Endometrial microvascular endothelial cells (primary cell): ENCODE measurements at regions not wholly inside any gene's neighbourhood (a gene's known extent, or its start where the extent isn't known, plus 50 kb on each side); places are given as distances from the start of the nearest gene placed in this dataset.

ENCODE experiments used
- in situ Hi-C: cut with HindIII; loops from 2 replicates; pipeline ENCODE4 v1.10.0; 2017; ENCODE audit warnings: low sequenced_read_pairs, low pct_unique_long_range_greater_than_20kb; ENCODE audit errors: inconsistent ontology term

DNA sequence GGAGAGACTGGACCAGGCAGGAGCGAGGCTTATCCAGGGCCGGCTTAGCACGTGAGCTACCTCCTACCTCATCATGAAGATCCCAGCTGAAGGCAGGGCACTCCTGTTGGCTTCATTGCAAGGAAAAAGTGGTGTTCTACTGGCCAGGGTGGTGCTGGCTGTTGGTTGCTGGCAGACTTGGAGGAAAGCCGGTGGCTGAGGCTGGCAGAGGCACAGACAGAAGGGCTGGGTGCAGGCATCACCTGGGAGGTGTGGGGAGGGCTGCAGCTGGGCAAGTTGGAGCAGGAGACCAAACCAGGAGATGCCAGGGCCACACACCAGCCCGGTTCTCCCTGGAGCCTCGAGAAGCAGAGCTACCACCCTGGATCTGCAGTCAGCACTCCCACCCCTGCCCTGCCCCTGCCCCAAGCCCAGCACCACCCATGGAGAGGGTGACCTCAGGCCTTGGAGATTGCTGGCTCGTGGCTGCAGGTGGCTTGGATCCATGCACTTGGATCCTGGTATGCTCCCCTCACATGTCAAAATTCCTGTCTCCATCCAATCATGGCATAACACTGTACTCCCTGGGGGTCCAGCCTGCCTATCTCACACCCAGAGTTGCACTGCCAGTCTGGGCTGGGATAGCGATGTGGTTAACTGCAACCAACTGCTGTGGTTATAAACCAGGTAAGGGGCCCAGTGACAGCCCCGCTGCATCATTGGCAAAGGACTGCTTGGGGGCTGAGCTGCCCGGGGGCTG lies 49.7 kb downstream of the GLI2 start:
- in situ Hi-C loops, result loop anchor here (10.0 kb wide), 1 partner anchor 129 kb away; no protein-coding TSS in a partner anchor

DNA sequence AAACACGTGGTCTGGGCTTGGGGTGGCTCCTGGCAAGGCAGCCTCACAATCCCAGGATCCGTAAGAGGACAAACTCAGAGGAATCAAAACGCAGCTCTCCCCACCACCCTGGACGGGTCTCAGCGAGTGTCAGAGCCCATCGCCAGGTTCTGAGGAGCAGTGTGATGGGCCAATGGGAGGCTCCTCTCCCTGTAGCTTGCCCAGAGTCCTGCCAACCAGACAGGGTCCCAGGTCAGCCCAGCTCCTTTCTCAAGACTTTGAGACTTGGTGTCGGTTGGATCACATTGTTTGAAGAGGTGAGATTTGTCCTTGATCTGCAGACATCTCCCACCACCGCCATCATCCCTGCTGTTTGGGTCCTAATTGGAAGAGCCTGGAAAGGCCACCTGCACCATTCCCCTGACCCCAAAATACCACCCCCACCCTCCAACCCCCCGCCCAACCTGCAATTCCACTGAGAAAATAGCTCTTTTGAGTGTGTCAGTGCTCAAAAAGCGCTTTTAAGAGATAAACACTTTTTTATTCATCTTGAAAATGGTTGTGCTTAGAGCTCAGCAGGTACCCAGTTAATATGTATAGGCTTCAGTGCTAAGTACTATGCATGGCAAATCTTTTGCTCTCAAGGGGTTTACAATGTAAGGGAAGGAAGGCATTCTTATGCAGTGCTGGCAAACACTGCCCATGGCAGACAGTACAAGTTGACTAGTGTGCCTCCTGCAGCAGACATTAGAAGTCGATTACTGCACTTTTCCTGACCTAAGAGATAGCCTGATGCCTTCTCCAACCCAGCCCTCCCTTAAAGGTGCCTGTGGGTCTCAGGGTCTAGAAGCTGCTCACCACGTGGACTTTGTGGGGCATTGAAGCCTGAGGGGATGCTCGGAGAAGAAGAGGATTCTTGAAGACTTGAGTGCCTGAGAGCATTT lies 50.6 kb downstream of the GLI2 start:
- in situ Hi-C loops, result loop anchor here (10.0 kb wide), 1 partner anchor 129 kb away; no protein-coding TSS in a partner anchor

DNA sequence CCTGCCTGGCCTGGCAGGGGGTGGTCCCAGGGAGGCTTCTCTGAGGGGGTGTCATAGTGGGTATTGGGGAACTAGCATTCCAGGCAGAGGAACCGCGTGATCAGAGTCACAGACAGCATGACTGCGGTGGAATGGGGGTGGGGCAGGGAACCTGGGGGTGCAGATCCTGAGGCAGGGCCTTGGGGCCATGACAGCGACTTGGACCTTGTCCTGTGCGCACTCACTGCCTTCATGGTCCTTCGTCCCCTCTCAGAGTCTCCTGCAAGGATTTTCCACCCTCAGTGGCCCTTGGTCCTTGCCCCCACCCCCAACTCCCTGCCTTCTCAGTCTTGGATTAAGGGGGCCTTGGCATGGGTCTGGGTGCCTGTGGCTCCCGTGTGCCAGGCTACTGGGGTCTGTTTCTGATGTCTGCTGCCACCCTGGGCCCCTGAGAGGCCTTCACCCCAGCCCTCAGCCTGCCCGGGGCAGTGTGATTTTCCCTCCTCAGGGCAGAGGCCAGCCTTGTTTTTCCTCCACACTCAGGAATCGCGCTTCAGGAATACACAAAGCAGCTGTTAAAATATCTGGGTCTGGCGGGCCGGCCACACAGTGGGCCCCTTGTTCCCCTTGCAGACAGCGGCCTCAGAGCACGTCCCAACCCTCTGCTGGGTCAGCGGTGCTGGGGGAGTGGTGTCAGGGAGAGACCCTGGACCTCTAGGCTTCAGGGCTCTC lies 51.6 kb downstream of the GLI2 start:
- in situ Hi-C loops, result loop anchor here (10.0 kb wide), 1 partner anchor 128 kb away; no protein-coding TSS in a partner anchor

DNA sequence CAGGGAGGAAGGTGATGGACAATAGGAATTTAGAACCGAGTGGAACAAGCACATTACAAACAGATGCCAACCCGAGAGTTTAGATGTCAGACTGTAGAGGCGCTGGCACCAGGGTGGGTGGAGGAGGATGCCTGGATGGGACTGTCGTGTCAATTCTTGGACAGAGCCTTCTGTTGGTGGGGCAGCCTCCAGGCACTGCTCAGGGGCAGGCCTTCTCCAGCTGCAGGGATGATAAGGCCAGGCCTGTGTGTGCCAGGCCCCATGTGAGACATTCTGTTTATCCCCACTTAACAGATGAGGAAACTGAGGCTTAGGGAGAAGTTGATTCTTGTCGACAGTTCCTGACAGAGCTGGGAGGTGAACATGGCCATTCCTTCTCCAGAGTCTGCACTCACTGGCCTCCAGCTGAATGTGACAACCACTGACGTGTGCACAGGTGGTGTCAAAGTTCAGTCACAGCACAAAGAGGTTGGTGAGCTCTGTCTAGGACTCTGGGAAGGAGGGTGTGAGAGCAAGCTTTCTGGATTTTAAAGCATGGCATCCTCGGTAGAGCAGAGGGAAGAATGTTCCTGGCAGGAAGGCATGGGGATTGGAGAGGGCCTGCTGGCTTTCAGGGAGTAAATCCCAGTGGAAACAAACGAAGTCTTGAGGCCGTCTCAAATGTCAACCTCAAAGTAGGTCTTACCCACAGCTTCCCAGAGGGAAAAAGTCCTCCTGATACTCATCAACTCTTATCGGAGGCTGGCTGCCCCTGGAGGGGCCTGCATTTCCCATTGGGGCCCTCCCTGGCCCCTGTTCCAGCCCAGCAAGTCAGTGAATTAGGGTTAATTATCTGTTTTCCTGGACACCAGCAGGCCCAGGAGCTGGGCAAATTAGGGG lies 52.4 kb downstream of the GLI2 start:
- in situ Hi-C loops, result loop anchor here (10.0 kb wide), 1 partner anchor 127 kb away; no protein-coding TSS in a partner anchor

DNA sequence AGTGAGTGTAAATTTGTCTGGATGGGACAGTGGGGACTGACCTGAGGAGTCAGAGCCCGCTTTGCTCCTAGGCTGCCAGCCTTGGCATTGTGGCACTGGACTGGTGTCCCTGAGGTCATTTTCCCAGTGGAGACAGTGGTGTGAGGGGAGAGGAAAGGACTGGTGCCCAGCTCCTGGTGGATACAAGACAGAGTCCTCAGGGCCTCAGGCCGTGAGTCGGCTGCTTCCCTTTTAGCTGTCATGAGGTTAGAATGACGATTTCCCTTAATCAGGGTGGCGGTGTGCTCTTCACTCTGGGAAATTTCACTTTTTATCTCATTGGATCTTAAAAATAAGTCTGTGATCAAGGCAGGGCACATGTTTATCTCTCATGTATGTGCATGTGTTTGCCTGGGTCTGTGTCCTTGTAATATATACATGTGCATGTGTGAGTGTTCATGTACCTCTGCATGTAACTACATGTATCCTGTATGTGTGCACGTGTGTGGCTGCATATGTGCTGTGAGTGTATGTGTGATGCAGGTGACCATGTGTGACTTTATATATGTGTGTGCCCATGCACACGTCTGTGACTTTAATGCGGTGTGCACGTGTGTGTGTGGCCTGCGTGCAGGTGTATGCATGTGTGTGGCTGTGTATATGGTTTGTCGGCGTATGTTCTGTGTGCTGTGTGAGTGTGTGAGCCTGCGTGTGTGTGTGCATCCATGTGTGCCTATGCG lies 55.7 kb downstream of the GLI2 start:
- in situ Hi-C loops, result no loop called here

DNA sequence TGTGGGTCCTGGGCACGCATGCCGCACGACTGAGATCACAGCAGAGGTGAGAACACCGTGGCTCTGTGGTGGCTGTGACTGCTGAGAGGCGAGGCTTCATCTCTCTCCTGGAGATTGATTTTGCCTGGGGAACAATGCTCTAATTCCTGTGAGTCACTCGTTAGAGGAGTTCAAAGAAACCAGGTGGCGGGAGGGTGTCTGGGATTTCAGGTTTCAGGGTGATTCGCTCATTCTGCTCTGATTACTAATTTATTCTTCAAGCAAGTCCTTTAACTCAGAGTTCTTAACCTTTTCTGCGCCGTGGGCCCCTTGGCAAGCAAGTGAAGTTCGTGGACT lies 56.3 kb downstream of the GLI2 start:
- in situ Hi-C loops, result no loop called here

DNA sequence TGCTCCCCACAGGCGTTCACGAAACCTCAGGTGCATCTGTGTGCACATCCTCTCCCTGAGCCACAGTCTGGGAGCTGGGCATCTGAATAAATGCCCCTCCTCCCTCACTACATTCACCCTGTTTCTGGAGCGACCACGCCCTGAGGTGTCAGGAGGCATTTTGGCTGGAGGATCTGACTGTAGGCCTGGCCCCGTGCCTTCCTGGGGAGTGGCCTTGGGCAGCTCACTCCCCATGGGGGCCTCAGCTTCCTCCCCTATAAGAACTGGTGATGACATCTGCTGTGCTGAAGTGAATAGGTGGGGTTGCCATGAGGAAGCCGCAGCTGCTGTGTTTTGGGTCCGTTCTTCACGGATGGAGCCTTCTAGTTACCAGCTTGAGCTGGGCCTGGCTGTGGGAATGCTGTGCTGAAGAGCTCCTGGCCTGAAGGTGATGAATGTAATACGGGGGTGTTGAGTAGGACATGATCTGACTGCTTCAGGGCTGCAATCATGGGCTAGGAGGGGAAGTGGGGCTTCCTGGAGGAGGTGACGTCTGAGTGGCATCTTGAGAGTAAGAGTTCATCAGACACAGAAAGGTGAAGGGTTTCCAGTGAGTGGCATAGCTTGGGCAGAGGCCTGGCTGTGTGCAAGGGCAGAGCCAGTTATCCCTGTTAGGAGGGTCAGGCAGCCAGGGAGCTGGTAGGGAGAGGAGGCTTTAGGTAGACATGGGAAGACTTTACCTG lies 58.2 kb downstream of the GLI2 start:
- in situ Hi-C loops, result no loop called here

DNA sequence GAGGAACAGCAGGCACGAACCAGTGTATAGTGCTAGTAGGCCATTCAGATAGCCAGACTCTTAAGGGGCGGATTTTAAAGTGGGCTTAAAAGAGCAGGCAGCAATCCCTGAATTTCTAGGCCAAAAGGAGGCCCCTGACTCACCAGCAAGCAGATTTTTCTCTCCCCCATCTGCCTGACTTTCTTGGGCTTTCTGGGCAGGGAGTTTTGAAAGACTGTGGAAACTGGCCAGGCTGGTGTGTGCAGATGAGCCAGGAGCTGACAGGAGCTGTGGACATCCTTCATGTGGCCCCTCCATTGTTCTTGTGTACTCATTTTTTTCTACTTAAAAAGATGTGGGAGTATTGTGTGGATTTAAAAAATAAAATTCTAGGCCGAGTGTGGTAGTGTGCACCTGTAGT lies 59.0 kb downstream of the GLI2 start:
- in situ Hi-C loops, result no loop called here

DNA sequence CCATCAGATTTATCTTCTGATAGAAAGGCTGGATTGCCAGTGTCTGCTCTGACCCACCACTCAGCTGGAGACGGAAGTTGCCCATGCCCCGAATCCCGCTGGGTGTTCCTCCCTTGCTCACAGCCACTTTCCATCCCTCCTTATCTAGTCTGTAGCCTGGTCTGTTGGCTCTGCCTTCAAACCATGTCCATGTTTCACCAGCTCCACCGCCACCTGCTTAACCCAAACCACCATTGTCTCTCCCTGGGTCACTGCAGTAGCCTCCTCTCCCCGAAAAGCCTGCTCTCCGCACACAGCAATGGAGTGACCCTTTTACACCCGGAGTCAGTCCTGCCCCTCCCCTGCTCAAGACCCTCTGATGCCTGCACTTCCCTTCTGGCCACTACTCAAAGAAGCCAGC lies 60.4 kb downstream of the GLI2 start:
- in situ Hi-C loops, result no loop called here

DNA sequence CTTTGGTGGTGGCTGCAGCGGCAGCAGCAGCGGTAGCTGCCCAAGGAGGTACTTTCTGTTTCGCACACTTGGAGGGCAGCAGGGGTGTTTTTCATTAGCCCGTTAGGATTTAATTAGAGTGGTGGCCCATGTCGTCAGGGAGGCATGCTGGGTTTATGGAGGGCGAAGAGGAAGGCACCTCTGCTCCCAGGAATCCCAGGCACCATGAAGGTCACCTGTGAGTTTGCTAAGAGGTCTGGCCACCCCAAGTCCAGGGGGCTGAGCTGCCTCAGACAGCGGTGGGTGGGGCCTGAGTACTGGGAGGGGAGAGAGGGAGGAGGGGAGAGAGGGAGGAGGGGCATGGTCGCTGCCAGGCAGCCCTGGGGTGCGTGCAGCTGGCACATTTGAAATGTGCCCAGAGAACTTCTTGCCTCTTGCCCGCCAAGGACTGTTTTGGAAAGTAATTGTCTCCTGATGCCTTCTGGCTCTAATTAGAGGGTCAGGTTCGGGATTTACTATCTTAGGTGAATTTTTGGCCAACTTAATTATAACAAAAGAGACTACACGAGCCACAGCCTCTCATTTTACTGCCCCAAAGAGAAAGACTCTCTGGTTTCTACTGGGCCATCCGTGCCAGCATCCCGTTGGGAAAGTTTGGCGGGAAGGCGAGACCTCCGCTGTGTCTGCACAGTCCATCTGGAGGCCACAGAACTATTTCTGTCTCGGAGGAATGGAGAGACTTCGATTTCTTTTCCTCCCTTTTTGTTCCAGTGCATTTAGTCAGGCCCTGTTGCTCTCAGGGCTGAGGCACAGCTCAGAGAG lies 62.0 kb downstream of the GLI2 start:
- in situ Hi-C loops, result no loop called here

DNA sequence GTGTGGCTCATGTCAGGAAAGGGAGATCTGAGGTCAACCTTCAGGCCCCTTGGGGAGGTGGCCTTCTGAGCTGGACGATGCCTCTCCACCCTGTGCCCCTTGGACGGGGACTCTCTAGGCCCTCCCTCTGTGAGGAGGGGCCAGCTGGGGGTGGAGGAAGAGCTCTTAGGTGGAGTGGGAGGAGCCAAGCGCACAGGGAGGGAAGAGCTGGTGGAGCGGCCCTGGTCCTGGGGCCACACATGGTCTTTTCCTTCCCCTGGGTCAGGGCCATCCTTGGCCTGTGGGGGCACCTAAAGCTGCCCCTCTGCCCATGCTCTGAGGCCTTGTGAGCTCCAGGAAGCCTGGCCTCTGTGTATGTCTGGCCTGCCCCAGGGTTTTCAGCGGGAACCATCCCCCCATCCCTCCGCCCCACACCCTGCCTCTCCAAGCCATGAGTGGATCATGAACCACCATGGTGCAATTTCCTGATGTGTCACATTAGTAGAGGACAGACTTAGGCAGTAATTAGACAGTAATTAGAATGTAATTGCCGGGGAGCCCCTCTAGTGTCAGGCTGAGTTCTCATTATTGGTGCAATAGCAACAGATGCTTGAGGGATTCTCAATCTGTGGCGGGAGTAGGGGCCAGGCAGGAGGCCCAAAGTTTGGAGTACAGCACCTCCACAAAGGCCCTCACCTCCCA lies 63.0 kb downstream of the GLI2 start:
- in situ Hi-C loops, result no loop called here

DNA sequence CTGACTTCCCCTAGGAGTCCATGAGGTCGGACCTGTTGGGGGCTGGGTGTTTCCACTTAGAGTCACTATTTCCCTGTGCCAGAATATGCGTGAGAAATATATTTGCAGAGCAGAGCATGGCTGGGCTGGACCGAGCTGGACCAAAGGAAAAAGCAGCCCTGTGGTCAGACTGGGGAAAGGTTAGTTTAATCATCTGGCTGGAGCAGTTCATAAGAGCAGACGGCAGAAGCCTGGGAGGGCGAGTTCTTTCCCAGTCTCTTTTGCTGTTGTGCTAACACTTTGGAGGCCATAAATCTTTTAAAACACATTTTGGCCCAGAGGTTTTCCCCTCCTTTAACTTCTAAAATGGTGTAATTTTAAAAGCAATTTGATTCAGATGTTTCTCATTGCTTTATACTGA lies 66.5 kb downstream of the GLI2 start:
- in situ Hi-C loops, result no loop called here

DNA sequence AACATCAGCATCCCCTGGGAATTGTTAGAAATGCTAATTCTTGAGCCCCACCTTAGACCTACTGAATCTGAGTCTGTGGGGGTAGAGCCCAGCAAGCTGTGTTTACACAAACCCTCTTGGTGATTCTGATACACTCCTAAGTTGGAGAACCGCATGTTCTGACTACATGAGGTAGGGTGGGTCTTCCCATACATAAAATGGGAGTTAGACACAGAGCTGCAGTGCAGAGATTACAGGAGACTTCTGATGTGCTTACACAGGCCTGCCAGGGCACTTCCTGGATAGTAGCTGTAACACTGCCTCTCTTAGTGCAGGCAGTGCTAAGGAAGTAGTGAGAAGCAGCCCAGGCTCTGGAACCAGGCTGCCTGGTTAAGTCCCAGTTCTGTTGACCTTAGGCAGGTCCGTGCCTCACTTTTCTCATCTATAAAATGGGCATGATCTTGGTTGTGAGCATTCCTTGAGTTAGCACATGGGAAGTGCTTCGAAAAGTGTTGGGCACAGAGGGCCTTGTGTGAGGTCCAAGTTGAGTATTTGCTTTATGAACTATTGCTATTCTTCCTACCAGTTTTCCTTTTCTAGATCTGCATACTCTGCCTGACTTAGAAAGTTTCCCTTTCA lies 67.3 kb downstream of the GLI2 start:
- in situ Hi-C loops, result no loop called here

DNA sequence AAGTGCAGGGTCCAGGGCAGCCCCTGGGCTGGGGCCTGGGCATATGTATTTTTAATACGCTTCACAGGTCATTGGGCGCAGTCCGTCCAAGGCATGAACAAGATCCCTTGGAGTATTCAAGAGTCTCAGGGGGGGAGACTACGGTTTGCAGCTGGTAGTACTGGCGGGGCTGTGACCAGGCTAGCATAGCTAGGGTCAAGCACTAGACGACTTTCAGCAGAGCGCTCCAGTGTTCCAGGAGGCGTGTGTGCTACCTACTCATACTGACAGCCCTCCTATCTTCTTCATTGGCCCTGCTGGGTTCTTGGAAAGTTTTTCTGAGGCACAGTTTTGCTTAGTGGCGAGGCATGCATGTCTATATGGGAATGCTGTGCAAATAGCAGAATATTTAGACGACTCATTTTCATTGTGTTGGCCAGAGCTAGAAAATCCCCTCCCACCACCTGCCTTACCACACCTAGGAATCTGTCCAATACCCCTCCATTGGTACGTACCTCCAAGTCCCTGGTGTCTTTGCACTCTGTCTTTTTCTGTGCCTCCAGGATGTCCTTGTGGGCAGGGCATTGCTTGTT lies 68.2 kb downstream of the GLI2 start:
- in situ Hi-C loops, result no loop called here

DNA sequence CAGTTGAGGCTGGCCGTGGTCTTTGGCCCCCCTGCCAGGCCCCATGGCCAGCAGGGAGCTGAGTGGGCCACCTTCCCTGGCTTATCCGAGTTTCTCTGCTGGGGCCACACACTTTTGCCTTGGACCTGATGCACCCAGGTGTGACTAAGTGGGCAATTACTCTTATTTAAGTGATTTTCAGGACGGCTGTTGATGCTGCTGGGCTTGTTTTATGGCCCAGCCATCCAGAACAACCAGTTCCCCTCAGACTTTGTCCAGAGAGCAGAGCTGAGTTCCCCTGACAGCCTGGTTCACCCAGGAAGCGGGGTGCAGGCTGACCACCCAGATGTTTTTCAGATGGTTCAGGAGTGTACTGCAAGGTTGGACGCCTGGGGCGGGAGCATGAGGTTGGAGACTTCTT lies 68.8 kb downstream of the GLI2 start:
- in situ Hi-C loops, result no loop called here
